Endometrial microvascular endothelial cells (primary cell): ENCODE measurements at regions not wholly inside any gene's neighbourhood (a gene's known extent, or its start where the extent isn't known, plus 50 kb on each side); places are given as distances from the start of the nearest gene placed in this dataset.

Experiments used
- in situ Hi-C: cut with HindIII; loops from 2 replicates; pipeline ENCODE4 v1.10.0; 2017; ENCODE audit warnings: low sequenced_read_pairs, low pct_unique_long_range_greater_than_20kb; ENCODE audit errors: inconsistent ontology term

DNA sequence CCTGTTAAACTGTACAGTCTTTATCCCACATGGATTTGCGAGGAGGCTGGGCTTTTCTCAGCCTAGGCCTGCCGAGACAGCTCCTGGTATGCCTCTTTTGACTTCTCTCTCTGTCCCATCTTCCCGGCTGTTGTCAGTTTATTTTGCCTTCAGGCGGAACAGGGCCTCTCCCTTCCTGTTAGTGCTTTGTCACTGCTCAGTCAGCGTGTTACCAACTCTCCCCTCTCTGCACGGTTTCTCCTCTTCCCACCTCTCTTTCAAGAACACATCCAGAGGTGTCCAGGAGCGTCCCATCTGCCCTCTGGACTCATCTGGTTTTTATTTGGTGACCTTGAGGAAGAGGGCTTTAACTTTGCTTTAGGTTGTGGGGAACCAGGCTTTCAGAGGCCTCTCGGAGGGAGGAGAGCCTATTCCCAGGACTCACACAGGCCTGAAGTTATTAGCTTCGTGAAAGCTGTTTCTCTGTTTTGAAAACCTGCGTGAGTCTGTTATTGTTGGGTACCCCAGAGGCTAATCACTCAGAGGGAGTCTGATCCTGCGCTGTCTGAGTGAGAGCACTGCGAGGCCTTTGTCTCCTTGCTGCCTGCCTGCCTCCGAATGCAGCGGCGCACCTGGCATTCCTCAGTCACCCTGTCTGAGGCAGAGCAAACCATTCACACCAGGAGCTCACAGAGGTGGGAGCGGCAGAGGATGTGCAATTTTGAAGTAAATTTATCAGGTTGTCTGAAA is 234.4 kb upstream of the MPDZ start:
- in situ Hi-C loops: loop anchor here (25.0 kb wide), 1 partner anchor 98 kb away; no protein-coding TSS in a partner anchor

DNA sequence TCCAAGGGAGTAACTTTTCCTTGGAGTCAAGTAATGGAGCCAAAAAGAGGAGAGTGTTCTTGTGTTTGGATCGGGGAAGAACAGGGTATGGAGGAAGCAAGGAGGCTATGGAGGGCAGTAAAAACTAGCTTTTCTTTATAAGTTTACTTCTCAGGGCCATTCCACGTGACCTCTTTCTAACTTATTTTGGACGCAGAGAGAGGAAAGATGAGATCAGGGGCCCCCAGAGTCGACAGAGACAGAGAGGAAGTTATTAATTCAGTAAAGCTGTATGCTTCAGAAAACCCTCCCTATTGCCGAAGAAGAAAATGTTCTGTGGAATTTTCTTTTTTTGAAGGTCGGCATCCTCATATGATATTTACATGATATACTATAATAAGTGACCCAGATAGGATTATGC is 233.8 kb upstream of the MPDZ start:
- in situ Hi-C loops: loop anchor here (25.0 kb wide), 1 partner anchor 99 kb away; no protein-coding TSS in a partner anchor

DNA sequence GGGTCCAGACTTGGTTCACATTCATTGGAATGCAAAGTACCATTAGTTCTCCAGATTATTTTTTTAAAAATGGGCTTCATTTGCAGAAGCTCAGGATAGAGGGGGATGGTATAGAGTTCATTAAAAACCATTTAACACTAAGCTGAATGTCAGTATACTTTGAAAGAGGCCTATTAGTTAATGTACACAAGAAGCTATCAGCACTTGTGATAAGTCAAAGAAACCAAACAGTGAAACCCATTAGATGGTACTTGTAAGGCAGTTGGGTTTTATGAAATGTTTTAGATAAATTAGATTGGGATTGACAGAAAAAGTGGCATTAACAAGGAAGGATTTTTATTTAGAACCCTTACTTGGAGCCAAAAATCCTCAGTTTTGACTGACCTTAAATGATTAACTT is 229.2 kb upstream of the MPDZ start:
- in situ Hi-C loops: loop anchor here (25.0 kb wide), 1 partner anchor 104 kb away; no protein-coding TSS in a partner anchor

DNA sequence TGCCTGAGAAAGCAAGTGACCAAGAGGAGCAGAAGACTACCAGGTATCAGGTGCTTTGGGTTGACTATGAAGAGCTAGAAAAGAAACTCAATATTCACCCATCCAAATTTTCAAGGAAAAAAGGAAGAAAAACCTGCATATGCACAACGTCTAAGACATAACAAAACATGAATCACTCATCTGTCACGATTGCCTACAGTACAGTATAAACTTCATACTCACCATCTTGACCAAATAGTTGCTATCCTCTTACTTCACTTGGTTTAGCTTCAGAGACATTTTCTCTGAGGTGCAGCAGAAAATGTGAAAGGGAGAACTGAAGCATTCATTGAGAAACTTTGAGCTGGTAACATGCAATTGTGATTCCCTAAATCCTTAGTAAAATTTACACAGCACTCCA is 228.6 kb upstream of the MPDZ start:
- in situ Hi-C loops: loop anchor here (25.0 kb wide), 1 partner anchor 104 kb away; no protein-coding TSS in a partner anchor

DNA sequence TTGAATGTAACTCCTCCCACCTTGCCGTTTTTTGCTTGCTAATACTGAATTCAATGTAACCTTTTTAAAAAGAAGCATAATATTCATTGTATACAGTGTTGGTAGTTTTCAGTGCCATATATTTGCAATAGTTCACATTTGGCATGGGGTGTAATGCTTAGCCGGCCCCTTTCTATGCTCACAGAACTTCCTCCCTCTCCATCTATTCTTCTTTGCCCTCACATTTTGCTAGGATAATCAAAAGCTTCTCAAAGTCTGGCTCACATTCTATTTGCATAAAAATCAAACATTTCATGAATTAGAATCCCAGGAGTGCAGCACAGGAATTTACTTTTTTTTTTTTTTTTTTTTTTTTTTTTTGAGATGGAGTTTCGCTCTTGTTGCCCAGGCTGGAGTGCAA is 226.3 kb upstream of the MPDZ start:
- in situ Hi-C loops: loop anchor here (25.0 kb wide), 1 partner anchor 107 kb away; no protein-coding TSS in a partner anchor

DNA sequence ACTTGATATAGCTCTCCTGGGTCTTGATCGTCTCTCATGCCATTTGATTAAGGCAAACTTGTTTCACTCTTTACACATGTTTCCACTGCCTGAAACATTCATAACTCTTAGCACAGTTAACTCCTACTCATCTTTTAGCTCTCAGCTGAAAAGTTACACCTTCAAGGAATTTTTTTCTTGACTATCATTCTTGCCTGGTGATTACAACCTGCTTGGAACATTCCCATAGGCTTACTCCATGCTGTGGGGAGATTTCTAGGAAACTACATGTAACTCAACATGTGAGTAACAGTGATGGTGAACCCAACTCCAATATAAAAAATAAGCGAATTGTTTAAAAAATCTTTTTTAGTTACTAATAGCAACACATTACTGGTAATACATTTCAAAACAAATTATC is 224.1 kb upstream of the MPDZ start:
- in situ Hi-C loops: loop anchor here (25.0 kb wide), 1 partner anchor 109 kb away; no protein-coding TSS in a partner anchor

DNA sequence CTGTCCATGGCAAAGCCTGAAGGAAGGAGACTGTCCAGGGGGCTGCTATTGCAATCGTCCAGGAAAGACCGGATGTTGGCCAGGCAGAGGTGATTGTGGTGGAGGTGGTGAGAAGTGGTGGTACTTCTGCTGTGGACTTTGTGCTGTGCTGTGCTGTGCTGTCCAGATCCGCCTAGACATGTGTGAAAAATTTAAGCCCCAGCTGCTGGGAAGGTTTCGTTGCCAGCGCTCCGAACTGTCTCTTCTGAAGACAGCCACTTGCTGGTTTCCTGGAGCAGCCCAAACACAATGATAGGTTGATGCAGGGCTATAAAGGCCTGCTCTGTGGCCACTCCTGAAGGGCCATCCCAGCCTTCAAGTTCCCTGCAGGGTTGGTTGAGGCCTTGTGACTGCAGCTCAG is 223.0 kb upstream of the MPDZ start:
- in situ Hi-C loops: loop anchor here (25.0 kb wide), 1 partner anchor 110 kb away; no protein-coding TSS in a partner anchor

DNA sequence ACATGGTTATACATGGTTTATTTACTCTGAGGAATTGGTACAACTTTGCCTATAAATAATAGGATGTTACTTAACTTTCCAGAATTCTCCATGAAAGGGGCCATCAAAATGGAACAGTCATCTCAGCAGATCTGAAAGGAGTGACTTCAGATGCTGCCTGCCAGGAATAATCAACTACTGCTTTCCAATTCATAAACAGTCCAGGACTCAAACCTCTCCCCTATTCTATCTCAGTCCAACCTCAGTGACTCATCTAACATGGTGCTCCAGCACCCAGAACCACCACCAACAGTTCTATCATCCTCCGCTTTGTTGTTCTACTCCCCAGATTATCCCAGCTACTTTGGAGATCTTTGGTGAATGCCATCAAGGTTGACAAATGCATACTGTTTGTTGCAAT is 221.5 kb upstream of the MPDZ start:
- in situ Hi-C loops: loop anchor here (25.0 kb wide), 1 partner anchor 111 kb away; no protein-coding TSS in a partner anchor

DNA sequence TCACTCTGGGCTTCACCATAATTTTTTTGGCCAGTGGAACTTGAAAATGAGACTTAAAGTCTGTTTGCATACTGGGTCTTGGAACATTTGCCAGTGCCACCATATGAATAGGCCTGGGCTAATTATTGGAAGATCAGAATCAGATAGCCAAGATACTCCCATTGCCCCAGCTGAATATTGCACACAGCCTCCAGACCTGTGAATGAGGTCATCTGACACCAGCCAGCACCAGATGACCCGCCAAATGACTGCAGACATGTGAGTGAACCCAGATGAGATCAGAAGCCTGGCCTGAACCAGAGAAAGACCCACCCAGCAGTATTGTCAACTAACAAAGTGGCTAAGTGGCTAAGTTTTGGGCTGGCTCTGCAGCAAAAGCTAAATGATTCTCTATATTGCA is 220.5 kb upstream of the MPDZ start:
- in situ Hi-C loops: loop anchor here (25.0 kb wide), 1 partner anchor 112 kb away; no protein-coding TSS in a partner anchor

DNA sequence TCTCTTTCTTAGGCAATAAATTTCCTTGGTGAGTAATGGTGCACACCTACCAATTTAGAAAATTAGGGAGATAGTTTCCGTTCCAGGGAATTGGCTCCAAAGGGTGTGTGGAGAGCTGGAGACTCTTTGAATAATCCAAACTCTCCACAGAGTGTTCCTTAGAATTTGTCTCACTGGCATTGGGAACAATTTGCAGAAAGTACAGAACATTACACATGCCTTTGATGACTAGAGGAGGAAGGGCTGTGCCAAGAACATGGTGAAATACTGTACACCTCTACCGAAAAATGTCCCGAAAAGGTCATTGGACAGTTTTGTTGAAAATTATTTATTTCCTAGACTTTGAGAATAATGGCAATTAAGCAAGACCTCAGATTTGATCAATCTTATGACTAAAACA is 214.2 kb upstream of the MPDZ start:
- in situ Hi-C loops: no loop called here

DNA sequence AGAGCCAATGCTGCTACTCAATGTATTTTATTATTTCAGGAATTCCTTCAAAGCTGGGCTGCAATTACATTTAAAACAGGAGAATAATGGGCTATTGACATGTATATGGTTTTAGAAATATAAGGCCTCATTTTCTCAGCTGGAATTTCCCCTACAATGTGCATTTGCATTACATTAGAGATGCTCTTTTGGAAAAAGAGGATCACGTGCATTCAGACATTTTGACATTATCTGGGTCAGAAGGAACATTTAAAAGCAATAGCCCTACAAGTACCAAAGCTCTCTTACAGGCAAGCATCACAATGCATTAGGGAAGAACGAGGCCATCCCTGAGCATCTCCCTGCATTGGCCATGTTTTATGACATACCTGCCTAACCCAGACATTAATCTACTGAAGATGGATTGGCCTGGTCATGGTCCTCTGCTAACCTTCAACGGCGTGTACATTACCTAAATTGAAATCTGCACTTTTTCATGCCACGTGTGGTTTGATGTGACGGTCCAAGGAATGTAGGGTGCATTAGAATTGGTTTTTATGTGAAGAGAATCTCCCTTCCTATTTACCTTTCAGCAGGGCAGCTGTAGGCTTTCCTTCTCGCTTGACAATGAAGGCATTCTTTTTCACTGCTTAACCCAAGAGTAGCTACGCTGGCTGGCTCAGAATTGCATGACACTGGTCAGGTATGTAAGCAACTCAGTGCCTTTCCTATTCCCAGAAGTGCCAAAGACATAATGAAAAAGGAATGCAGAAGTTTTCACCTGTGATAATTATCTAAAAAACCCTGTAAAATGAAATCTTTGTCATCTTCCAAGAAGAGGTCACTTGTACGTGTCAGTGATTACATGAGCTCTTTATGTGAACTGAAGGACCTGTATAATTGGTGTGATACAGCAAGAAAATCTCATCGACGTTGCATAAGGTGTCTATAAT is 212.3 kb upstream of the MPDZ start:
- in situ Hi-C loops: no loop called here

DNA sequence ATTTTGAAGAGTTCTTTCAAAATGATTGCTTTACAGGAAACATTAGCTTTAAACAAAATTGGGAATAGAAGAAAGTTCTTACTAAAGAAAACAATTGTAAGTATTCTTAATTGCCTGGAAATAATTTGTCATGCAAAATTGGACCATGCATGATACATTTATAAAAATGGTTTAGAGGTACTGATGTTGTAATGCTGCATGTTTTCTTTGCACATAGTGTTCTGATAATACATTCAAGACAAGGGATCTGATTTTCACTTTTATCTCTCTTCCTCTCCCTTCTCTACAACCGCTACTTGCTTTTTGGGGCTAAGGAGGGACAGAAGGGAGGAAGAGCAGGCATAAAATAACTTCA is 211.6 kb upstream of the MPDZ start:
- in situ Hi-C loops: no loop called here

DNA sequence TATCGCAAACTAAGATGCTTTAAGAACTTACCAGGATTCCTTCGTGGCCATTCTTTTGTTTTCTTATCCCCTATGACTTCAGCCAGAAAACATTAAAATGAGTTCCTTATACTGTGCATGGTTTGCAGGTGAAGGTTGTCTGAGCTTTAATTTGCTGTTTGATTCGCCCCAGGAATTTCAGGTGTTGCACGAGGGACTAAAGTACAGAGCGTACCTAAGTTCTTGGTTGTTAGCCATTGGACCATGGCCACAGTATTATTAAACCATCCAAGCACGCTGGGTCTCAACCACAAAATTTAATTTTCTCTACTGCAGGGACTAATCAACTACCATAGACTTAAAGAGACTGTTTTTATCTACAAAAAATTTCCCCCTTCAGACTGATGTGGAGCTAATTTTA is 208.4 kb upstream of the MPDZ start:
- in situ Hi-C loops: no loop called here

DNA sequence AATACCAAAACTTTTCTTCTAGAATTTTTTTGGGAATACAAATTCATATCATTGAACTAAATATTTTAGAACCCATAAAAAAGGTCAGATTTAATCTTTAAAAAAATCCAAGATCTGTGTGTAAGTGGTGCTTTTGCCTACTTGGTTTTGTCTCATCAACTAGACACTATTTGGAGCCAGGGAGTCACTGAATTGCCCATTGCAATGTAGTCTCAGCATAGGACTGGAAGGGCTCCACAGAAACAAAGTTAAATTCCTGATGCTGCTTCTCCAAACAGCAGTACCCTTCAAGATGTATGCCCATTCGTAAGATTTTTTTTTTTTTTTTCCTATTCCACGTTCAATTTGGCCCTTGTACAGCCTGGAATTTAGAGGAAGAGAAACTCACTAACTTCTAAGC is 208.0 kb upstream of the MPDZ start:
- in situ Hi-C loops: no loop called here

DNA sequence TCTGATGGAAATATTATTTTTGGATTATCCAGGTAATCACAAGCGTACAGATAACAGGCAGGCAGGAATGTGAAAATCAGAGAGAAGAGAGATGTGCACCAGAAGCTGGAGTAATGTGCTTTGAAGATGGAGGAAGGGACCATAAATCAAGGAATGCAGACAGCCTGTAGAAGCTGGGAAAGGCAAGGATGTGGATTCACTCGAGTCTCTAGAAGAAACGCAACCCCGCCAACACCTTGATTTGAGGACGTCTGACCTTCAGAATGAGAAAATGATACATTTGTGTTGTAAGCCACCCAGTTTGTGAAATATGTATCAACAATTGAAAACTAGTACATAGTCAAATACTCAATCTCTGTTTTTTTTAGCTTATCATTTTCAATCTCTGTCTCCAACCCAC is 207.6 kb upstream of the MPDZ start:
- in situ Hi-C loops: no loop called here

DNA sequence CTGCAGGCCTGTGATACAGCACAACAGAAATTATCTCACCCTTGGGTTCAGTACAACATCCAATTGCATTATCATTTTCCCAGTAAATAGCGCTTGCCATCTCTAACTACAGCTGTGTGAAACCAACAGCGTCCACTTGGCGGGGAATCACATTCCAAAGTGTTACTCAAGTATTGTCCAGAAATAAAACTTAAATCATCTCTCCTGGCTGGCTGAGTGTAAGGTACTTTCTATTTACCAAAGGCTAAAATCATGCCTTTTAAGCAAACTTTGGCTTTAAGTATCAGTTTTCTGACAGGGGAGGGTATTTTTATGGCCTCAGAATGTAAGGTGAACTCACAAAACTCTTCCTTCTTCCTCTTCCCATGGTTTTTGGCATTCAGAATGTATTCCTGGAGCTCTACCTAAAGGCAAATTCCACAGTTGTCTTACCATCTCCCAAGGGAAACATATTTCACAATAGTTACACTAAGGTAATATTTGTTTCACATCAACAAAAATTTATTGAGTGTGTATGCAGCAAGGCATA is 205.6 kb upstream of the MPDZ start:
- in situ Hi-C loops: no loop called here

DNA sequence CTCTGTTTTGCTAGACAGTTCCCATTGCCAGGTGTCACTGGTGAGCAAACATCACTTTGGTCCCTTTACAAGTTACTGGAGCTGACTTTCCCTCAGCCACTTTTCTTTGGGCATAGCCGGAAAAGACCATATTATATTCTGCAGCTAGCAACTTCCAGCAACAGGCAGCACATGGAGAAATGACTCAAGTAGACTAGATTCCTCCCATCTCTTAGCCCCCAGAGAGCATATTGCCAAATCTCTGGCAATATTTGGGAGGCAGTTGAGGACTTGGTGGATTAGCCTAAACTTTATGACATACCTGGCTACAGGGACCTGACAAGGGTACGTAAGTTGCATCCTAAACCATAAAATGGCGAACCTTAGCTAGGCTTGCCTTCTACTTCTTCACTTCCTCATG is 204.7 kb upstream of the MPDZ start:
- in situ Hi-C loops: no loop called here

DNA sequence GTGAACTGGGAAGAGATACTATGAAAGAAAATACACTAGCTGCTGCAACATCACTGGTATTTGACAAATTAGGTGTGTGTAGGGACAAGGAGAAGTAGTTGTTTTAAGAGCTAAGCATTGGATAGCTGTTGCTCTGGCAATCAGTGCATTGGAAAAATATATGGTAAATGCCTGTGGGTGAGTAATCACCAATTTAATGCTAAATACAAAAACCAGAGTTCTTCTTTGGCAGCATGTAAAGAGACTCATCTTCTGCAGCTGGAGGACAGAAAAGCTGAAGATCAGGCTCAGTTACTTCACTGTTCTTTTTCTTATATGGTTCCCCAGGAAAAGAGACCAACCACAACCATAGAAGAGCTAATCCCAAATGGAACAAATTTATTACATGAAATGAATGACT is 201.8 kb upstream of the MPDZ start:
- in situ Hi-C loops: no loop called here

DNA sequence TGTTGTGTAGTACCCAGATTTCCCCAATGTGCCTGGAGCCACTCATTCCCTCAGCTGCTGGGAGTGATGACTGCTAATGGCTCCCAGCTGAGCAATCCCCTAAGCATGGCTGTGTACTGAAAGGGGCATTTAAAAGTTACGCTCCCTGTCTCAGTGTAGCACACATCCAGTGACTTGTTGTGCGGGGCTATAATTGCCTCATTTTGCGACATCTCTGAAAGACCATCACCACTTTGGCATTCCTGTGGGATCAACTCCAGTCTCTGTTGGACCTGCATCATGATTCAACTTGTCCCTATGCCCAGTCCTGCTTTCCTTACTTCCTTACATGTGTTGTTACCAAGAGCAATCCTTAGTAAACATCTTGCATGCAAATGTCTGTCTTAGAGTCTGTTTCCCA is 201.2 kb upstream of the MPDZ start:
- in situ Hi-C loops: no loop called here

DNA sequence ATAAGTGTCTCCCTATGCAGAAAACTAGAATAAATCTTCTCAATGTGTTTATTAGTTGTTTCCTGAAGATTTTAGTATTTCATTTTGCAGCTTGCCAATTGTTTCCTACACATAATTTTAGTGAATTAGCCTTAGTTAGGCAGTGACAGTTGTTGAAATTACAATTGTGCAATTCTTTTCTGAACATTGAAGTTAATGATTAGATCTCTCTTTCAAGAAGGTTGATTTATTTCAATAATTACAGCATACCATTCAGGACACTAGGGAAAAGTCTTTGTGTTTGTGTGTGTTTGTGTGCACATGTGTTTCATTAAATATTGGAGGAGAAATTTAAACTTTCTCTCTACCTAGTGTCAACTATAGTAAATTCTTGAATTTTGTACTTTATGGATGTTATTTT is 199.6 kb upstream of the MPDZ start:
- in situ Hi-C loops: no loop called here
